ENCODE measurements at regions not wholly inside any gene's neighbourhood (a gene's known extent, or its start where the extent isn't known, plus 50 kb on each side); places are given as distances from the start of the nearest gene placed in this dataset.

DNA sequence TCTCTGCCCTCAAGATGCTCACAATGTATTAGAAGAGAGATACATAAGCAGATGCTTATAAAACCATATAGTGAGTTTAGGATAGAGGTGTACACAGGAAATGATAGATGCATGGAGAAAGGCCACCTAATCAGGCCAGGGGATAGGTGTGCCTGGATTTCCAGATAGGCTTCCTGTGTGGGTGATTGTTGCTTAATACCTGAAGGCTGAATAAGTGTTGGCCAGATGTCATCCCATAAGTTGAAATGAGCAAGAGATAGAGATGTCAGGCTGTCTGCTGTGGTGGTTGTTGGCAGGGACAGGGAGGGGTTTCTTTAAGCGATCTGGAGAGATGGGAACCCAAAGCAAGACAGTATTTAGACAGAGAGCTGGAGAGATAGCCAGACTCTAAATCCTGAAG lies 109.8 kb upstream of the SGK1 start:
- TF ChIP-seq, protein P1, sequence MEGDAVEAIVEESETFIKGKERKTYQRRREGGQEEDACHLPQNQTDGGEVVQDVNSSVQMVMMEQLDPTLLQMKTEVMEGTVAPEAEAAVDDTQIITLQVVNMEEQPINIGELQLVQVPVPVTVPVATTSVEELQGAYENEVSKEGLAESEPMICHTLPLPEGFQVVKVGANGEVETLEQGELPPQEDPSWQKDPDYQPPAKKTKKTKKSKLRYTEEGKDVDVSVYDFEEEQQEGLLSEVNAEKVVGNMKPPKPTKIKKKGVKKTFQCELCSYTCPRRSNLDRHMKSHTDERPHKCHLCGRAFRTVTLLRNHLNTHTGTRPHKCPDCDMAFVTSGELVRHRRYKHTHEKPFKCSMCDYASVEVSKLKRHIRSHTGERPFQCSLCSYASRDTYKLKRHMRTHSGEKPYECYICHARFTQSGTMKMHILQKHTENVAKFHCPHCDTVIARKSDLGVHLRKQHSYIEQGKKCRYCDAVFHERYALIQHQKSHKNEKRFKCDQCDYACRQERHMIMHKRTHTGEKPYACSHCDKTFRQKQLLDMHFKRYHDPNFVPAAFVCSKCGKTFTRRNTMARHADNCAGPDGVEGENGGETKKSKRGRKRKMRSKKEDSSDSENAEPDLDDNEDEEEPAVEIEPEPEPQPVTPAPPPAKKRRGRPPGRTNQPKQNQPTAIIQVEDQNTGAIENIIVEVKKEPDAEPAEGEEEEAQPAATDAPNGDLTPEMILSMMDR (IDR thresholded peaks at IDR 0.05): no peak
- TF ChIP-seq POLR2A (IDR thresholded peaks at IDR 0.05): no peak
